ENCODE measurements at regions not wholly inside any gene's neighbourhood (a gene's known extent, or its start where the extent isn't known, plus 50 kb on each side); places are given as distances from the start of the nearest gene placed in this dataset.

GRCh38 chrX:113919387-113919786 lies 664.5 kb upstream of the HTR2C start:
- no peak for DNase-seq
- Mint-ChIP-seq H3K27ac (no peak overlapping the region), H3K9me3 (no peaks in the 10 kb centered on the region), H3K4me1 (peaks cover 5% of the 10 kb centered on the region), H3K36me3 (ENCODE audit: low read depth) (no peaks in the 10 kb centered on the region), H3K27me3 (ENCODE audit: low read depth, poor library complexity) (no peaks in the 10 kb centered on the region), H3K4me3 (no peak overlapping the region)
- no peak for TF ChIP-seq CTCF (IDR thresholded peaks at IDR 0.05)

GRCh38 chrX:113906168-113906567 lies 677.7 kb upstream of the HTR2C start:
- no peak for TF ChIP-seq CTCF (IDR thresholded peaks at IDR 0.05)
- Mint-ChIP-seq H3K9me3 (peaks cover 6% of the 10 kb centered on the region), H3K27ac (peak overlapping the region; percentile 81), H3K4me3 (no peak overlapping the region), H3K27me3 (ENCODE audit: low read depth, poor library complexity) (no peaks in the 10 kb centered on the region), H3K4me1 (peaks cover 15% of the 10 kb centered on the region), H3K36me3 (ENCODE audit: low read depth) (no peaks in the 10 kb centered on the region)
- no peak for DNase-seq

DNA sequence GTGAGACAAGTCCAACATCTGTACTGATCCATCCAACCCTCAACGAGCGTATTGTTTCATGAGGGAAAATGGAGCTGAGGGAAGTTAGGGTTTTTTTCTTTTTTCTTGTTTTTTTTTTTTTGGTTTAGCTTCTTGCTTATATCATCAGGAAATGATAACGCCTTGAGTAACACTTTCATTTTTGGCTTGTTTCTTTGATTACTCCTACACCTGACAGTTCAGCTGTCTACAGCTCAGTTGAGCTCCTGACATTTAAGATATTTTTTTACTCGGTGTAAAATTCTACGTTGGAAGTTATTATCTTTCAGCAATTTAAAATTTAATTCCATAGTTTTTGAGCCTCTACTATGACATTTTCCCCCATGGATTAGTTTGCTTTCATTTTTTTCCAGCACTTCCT lies 691.0 kb upstream of the HTR2C start:
- DNase-seq: no peak
- Mint-ChIP-seq H3K4me3 (no peak overlapping the region), H3K36me3 (ENCODE audit: low read depth) (peaks cover 9% of the 10 kb centered on the region), H3K4me1 (no peaks in the 10 kb centered on the region), H3K27me3 (ENCODE audit: low read depth, poor library complexity) (no peaks in the 10 kb centered on the region), H3K27ac (no peak overlapping the region), H3K9me3 (peaks cover 37% of the 10 kb centered on the region)
- TF ChIP-seq CTCF (IDR thresholded peaks at IDR 0.05): no peak

GRCh38 chrX:113892401-113892800 lies 691.5 kb upstream of the HTR2C start:
- Mint-ChIP-seq H3K27ac (no peak overlapping the region), H3K27me3 (ENCODE audit: low read depth, poor library complexity) (no peaks in the 10 kb centered on the region), H3K4me1 (no peaks in the 10 kb centered on the region), H3K36me3 (ENCODE audit: low read depth) (peaks cover 9% of the 10 kb centered on the region), H3K4me3 (no peak overlapping the region), H3K9me3 (peaks cover 34% of the 10 kb centered on the region)
- no peak for DNase-seq
- no peak for TF ChIP-seq CTCF (IDR thresholded peaks at IDR 0.05)

- DNase-seq: no peak
- Mint-ChIP-seq H3K9me3 (peaks cover 11% of the 10 kb centered on the region), H3K4me1 (peaks cover 3% of the 10 kb centered on the region), H3K27me3 (ENCODE audit: low read depth, poor library complexity) (no peaks in the 10 kb centered on the region), H3K4me3 (no peak overlapping the region), H3K27ac (no peak overlapping the region), H3K36me3 (ENCODE audit: low read depth) (no peaks in the 10 kb centered on the region)
- TF ChIP-seq CTCF (IDR thresholded peaks at IDR 0.05): no peak
Measured at GRCh38 chrX:113873056-113873455, 710.8 kb upstream of the HTR2C start.

- H3K4me3 Mint-ChIP-seq: no peak overlapping the region
- peaks cover 5% of the 10 kb centered on the region for H3K4me1 Mint-ChIP-seq
- DNase-seq: no peak
- no peak for TF ChIP-seq CTCF (IDR thresholded peaks at IDR 0.05)
- H3K9me3 Mint-ChIP-seq: peaks cover 3% of the 10 kb centered on the region
- H3K36me3 Mint-ChIP-seq (ENCODE audit: low read depth): no peaks in the 10 kb centered on the region
- H3K27ac Mint-ChIP-seq: no peak overlapping the region
- H3K27me3 Mint-ChIP-seq (ENCODE audit: low read depth, poor library complexity): no peaks in the 10 kb centered on the region
Measured at GRCh38 chrX:113868711-113869110, 715.2 kb upstream of the HTR2C start.
